Limb (tissue), 2 donors: ENCODE measurements at regions not wholly inside any gene's neighbourhood (a gene's known extent, or its start where the extent isn't known, plus 50 kb on each side); places are given as distances from the start of the nearest gene placed in this dataset.
A peak's percentile ranks its signal among the peaks of the same experiment; 100 is the strongest.

ENCODE experiments used
- DNase-seq, 2 donors: peaks; one replicate each; pipeline ENCODE4 v3.0.0-alpha.2; 2016; ENCODE audit errors: extremely low spot score in 2 of 2

DNA sequence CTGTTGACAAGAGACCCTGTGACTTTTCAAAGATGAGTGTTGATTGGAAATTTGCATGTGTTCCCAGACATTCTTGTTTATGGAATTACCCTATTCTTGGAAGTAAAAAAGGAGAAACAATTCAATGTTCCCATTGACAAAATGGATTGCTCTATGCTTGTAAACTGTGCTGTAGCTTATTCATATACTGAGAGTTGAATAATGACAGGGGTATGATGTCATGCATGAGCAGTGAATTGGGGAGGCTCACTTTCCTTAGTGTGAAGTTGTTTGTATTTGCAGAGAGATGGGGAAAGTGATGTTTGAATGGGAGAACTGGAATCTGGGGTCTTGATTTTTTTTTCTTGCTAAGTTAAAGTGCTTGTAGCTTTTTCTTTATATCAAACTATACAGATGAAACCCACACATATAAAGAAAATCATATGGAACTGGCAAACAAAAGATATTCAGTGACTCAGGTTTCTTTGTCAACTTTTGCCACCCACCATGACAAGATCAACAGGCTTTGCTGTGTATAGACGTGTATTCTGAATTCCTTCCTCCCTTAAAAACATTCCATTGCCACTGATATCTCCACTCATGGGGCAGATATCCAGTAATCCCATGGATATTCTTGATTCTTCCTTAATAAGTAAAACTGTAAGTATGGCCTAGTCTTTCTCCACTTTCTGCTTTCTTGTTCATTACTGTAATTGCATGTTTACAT is 97.8 kb upstream of the JAG1 start:
- DNase-seq = no peak

DNA sequence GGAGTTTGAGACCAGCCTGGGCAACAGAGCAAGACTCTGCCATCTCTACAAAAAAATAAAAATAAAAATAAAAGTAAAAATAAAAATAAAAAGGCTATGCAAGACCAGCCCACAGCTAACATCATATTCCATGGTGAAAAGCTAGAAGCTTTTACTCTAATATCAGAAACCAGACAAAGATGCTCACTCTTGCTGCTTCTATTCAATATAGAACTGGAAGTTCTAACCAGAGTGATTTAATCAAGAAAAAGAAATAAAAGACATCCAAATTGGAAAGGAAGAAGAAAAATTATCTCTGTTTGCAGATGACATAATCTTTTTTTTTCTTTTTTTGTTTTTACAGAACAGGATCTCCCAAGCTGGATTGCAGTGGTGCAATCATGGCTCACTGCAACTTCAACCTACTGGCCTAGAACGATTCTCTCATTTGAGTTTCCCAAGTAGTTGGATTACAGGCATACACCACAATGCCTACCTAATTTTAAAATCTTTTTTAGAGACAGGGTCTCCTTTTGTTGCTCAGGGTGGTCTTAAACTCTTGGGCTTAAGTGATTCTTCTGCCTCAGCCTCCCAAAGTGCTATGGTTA is 100.7 kb upstream of the JAG1 start:
- no peak for DNase-seq

DNA sequence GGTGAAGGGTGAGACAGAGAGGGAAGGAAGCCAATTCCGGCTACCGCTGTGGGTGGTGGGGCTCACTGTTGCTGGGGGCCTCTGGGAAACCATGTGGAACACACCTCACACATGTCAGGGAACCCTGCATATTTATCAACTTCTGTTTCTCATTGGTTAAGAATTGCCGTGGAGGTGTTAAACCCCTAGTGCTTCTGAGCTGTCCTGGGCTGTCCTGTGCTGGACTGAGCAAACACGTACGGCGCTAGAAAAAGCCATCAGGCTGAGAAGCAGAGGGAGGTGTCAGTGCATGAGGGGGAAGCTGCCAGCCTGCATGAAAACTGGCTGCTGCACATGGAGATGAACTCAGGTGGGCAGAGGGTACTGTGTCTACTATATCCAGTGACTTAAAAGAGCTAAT is 103.9 kb upstream of the JAG1 start:
- DNase-seq = no peak

DNA sequence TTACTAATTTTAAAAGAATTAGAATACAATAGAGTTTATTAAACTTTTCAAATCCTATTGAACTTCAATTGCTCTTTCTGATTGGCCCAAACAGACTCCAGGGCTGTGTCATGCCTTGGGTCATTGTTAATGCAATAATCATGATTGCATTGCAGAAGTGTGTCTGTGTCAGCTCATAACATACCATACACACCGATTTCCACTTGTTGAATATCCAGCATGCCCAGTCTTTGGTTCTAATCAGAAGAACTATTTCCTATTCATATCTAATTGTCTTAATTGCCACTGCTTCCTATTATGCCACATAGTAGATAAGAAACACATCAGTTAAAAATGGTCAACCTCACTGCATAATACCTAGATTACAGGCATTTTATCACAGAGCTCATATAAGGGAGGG is 106.1 kb upstream of the JAG1 start:
- no peak for DNase-seq

DNA sequence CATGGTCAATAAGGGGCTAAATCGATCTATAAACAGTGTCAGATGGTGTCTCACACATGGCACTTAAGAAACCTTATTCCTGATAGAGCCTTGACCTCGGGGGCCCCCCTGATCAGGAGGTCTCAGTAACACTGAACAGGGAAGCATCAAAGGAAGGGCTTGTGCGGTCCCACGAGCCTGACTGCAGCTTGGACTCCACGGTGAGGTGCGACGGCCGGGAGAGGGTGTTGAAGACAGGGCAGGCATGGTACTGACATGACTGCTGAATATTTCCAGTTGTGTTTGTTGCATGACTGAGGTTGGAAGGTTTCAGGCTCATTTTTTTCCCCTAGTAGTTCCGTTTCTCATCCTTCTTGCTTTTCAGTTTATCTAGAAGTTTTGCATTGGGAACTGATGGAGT is 107.1 kb upstream of the JAG1 start:
- DNase-seq = no peak

DNA sequence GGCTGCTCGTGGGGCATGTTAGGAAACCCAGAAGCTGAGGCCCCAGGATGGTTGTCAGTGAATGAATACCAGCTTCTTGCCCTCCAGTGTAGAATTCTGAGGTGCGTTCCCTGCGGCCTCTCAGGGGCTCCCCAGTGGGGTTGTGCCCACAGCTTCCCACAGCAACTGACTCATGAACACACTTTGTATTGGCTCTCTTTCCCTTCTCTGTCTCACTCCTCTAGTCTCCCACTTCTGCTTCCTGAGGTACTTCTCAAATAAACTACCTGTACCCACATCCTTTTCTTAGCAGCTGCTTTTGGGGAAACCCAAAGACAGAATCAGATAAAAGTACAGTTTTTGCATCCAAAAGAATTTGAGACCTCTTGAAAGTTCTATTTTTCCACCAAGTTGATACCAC is 107.7 kb upstream of the JAG1 start:
- DNase-seq = no peak

DNA sequence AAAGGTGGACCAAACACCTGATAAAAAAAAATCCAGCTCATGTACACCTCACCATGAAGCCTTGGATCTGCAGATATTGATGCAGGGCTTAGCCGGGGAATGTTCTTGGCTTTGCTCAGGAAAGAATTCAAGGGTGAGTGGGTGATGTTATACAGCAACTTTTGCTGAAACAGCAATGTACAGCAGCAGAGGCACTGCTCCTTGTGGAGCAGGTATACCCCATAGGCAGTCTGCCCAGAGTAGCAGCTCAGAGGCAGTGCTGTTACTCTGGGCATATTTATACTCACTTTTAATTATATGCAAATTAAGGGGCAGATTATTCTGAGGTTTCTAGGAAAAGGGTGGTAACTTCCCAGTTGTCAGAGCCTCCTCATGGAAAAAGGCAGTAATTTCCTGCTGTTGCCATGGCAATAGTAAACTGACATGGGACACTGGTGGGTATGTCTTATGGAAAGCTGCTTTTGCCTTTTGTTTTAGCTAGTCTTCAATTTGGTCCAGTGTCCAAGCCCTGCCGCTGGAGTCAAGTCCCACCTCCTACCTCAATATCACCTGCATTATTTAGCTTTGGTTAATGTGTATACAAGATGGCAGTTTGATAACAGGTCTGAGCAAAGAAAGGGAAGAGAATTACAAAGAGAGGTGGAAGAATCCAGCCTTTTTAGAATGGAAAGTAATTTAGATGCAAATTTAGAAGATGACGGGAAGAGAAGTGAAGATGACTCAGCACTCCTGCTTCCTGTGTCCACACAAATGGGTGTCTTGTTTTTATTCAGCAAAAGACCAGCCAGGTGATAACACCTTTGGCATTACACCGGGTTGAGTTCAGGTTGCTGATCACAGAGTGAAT is 110.1 kb upstream of the JAG1 start:
- DNase-seq = no peak

DNA sequence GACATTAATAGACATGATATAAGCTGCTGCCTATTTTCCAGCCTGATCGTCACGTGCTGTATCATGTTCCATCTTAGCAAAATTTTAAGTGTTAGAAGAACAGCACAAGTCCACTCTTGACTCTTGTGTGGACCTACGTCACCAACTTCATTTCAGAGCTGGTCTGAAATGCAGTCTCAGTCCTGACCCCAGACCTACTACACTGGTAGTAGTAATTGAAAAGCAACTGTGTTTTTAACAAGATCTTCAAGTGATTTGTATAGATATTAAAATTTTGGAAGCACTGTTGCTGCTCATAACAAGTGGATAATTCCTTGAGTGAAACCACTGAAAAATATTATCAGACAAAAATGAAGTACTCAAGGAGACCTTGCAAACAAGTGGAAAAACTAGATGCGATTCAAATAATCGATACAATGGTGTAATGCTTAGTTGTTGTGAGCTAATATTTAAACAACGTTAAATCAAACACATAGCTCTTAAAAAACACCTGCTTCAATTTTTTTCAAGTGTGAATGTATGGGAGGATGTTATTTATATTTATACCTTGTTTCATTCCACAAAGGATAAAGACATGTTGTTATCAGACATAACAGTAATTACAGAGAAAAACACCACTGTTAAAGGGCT is 110.9 kb upstream of the JAG1 start:
- DNase-seq = no peak

DNA sequence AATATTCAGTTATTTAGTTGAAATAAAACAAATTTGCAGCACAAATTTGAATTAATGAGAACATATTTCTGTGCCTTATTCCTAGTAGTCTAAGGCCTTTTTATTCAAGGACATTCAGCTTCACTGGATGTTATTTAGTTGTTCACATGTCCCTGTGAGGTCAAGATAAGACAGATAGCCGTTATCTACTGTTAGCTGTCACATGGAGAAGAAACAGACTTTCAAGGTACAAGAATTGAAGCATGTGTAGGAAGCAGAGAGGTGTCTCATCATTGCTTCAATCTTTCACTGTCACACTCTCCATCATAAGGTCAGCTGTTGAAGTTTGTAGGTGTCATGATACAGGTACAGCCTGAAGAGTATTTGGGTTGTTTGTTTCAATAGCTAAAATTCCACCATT is 112.9 kb upstream of the JAG1 start:
- no peak for DNase-seq

DNA sequence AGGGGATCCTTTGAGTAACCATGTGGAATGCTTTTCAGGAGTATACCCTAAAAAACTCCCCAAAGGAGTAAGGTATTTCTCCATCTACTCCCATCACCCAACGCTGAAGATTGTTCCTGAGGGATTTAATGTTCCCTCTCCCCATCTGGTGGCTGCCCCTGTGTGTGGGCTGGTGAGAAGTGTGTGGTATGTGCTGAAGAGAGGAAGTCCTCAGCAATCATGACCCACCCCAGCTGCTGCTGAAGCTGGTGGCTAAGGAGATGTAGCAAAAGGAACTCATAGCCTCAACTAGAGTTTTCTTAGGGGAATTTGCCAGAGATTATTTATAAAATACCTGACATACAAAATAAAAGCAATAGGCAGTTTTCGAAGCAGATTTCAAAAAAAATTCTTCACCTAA is 114.3 kb upstream of the JAG1 start:
- DNase-seq = no peak

DNA sequence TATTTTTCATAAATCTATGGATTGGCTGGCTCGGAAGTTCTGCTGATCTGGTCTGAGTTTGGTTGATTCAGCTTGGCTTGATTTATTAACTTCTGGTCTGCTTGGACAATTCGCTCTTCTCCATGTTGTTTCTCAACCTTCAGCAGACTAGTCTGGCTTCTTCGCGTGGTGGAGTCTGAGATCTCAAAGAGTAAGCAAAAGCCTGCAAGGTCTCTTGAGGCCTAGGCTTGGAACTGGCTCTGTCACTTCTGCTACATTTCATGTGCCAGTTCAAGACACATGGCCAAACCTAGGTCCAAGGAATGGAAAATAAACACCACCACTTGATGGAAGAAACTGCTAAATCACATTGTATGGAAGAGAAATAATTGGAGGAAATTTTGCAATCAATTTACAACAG is 115.1 kb upstream of the JAG1 start:
- DNase-seq = no peak

DNA sequence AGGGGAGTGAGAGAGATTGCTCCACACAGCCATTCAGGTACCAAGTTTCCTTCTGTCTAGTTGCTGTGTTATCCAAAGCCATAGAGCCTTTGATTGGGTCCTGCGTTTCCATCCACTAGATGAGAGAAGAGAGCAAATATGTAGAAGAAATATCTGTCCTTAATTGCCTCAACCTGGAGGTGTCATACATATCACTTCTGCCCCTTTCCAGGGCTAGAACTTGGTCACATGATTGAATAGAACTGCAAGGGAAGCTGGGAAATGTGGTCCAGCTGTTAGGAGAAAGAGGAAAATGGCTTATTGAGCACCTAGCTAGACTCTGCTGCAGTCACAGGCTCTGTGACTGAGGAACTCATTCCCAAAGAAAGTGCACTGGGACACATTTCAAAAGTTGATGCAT is 115.6 kb upstream of the JAG1 start:
- DNase-seq = no peak

DNA sequence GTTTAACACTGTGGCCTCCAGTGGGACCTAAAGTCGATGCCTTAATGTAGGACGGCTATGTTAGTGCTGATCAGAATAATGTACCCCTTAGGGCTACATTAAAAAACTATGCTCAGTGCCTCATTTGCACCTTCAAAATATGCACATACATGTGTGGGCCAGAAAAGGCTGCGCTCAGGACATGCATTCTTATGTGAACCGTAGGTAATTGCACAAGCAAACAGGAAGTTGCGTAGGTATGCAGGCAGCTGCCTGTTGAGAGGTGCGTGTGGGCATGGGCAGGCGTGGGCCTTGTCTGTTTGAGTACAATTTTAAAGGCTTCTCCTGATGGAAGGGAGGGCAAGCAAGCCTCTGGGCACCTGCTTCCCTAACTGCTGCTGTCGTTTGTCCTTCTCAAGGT is 116.2 kb upstream of the JAG1 start:
- no peak for DNase-seq

DNA sequence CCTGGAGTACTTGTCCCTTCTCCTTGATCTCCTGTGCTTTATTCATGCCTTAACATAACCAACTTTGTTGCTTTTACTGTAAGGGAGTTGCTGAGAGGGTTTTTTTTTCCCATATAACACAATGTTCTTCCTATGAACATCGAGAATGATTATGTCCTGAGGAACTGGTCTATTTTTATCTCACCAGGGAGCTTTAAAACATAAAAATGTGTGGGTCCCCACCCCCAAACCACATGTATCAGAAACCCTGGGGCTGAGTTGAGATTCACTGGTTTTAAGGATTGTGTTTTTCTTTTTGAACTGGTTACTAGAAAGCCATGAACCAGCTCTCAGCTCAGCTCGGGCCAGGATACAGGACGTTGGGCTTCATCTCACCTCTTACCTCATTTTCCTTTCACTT is 118.5 kb upstream of the JAG1 start:
- no peak for DNase-seq

DNA sequence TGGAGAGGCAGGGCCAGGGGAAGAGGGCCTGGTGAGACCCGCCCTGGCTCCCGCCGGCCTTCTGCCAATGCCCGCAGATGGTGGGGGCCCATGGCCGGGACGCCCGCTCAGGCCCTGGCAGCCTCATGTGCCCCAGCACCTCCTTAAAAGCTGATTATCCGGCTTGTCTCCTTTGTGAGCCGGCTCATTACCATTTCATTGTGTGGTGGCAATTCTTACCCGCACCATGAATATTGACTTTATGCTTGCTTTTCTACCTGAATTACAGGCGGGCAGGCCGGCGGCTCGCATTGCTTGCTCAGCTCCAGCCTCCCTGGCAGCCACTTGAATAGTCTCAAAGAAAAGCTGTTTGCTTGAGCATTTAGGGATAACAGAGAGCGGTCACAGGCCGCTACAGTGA is 120.0 kb upstream of the JAG1 start:
- peak in 1 of 2 donors; percentile 40 for DNase-seq

DNA sequence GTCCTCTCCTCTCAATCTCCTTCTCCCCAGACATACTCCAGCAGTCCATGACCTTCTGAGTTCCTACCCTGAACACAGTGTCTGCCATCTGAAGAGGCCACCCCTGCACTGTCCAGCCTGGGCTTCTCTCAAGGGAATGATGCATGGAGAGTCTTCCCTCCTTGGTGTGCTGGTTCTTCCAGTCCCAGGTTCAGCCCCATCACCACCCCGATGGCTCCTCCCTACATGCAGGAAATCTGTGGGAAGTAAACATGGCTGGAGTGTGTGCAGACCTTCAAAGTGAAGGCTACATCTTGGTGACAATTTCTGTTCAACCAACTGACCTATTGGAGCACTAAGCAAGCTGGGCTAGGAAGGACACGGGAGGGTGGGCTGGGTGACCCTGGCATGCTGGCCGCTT is 121.0 kb upstream of the JAG1 start:
- DNase-seq = no peak

DNA sequence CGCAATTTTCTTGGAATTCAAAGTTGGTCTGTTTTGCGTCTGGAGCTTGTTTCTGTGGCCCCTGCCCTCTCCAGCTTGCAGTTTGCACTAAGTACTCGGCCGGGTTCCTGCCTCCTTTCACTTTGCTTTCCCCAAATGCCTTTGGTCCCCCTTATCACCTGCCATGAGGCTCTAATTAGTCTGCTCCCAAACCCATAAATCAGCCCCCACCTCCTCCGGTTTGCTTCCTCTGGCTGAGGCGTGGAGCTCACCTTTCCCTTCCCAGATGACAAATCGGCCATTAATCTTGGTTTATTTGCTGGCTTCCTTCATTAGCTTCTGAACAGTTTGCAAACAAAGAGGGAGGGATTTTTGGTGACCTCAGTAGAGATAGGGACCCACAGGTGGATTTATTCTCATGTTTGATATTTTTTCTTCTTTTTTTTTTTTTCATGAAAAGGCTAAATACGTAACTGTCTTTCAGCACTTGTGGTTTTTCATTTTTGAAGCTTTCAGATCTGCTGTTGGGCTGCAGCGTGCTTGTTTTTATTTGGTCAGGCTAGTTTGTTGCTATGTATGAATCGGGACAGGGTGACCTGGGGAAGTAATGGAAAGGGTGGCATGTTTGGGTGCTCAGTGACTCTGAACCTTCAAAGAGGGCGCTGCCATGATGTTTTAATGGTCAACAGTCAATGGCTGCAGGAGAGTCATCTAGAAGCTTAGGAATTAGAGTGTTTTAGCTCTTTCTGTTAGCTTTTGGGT is 121.7 kb upstream of the JAG1 start:
- DNase-seq = no peak

DNA sequence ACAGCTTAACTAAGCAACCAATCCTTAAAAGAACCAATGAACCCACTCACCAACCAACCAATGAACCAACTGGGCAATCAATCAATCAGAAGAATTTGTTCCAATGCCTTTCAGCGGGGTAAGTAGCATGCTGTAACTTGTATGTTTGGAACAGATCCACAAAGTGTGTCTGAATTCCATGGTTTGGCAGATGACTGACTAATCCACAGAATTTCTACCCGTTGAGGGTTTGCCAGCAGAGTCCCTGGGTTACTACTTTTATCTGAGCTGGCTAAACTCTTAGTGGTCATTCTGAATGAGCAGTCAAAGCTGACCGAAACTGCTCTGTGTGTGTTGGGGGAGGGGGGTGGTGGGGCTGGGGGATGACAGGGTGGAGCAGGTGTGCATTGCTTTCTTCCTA is 125.0 kb upstream of the JAG1 start:
- DNase-seq = no peak

DNA sequence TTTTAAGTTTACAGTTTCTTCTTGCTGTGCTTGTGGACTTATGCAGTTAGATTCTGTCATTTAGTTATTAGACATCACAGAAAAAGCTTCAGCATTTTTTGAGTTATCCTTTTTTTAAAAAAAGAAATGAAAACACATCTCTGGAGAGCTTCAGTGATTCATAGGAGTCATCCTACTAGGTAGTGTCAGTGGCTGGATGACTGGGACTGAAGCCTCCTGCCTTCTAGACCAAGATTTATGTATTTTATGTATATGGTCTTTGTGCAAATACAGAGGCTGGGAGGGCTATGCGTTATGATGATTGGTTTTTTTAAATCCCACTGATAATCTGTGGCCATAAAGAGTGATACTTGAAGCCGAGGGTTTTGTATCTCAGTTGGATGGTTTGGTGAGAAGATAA is 125.9 kb upstream of the JAG1 start:
- no peak for DNase-seq

DNA sequence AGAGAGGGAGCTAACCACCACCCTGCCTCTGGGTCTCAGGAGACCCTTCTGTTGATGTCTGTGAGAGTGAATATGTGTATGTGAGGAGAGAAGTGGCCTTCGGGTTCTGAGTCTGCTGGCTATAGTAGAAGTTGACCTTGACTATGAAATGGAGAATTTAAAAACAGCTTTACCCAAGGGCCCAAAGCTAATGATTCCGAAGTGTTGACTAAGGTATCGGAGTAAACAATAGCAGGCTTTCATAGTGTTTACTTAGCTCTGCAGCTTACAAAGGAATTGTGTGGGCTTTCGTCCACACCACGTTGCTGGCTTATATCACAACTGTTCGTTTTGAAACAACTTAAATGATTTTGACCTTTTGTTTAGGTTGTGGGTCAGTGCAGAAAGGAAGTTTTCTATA is 126.5 kb upstream of the JAG1 start:
- no peak for DNase-seq

DNA sequence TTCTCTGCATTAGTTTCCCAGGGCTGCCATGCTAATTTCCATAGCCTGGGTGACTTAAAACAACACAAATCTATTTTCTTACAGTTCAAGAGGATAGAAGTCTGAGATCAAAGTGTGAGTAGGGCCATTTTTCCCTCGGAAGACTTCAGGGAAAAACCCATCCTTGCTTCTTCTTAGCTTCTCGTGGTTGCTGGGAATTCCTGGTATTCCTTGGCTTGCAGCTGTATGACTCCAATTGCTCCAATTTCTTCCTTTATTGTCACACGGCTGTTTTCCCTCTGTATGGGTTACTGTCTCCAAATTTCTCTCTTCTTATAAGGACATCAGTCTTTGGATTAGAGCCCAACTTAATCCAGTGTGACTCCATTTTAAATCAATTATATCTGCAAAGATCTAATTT is 128.4 kb upstream of the JAG1 start:
- no peak for DNase-seq

DNA sequence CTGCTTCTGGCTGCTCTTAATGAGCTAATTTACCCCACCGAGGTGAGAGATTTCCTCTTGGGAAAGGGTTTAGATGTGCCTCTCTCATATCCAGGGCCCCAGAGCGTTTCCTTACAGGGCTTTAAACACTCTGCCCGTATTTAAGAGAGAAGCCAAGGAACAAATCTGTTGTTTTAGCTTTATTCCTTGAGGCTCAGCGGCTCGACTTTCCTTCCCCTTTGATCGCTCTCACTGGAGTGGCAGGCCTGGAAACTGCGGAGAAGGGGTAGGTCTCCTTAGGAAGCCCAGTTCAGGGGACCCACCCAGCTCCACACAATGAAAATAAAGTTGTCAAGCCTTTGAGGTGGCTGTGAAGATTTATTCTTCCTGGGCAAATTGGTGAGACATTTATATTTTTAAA is 132.0 kb upstream of the JAG1 start:
- DNase-seq = no peak
